IMR-90 (cell line): ENCODE measurements at regions not wholly inside any gene's neighbourhood (a gene's known extent, or its start where the extent isn't known, plus 50 kb on each side); places are given as distances from the start of the nearest gene placed in this dataset.

ENCODE experiments used
- ATAC-seq: fragments of 200-7000 bp; cut with Tn5 transposase; 2 replicates; pipeline ENCODE4 v1.9.1; 2020; ENCODE audit warnings: low read depth, mild to moderate bottlenecking, moderate library complexity
- BruUV-seq: library from RNA; stranded (reverse); fragments of 400-500 nt; replicated peaks from 2 replicates; lab custom pipeline; 2021; lab: Mats Ljungman, UMichigan
- CTCF ChIA-PET: fragments of 300-600 bp; formaldehyde crosslinking; extraction: SDS; loops from one replicate; lab custom pipeline; 2021; ENCODE audit warnings: antibody characterized with exemption; lab: Yijun Ruan, JAX
- POLR2A ChIA-PET: fragments of 300-600 bp; sonication (Branson Sonifier 250); formaldehyde crosslinking; loops from one replicate; lab custom pipeline; 2022; ENCODE audit warnings: antibody characterized with exemption; ENCODE audit not compliant: unreplicated experiment; lab: Charles Lee
- DNase-seq: peaks from one replicate; pipeline ENCODE4 v3.0.0; 2013
- H2AFZ ChIP-seq: replicated peaks from 2 replicates; pipeline ENCODE3; 2013; ENCODE audit warnings: low read length, mild to moderate bottlenecking; ENCODE audit not compliant: poor library complexity
- H2AK5ac ChIP-seq: 2 replicates; pipeline ENCODE4 v1.6.1; 2013; ENCODE audit warnings: low read depth, low read length, inconsistent platforms
- H2AK9ac ChIP-seq: replicated peaks from 2 replicates; pipeline ENCODE3; 2013; ENCODE audit warnings: mild to moderate bottlenecking, low read depth, low read length, moderate library complexity; ENCODE audit not compliant: poor library complexity
- H2BK120ac ChIP-seq: 2 replicates; pipeline ENCODE4 v1.6.1; 2013; ENCODE audit warnings: low read depth, low read length, inconsistent platforms
- H2BK15ac ChIP-seq: 3 replicates; pipeline ENCODE4 v1.6.1; 2013; ENCODE audit warnings: low read depth, low read length, inconsistent platforms
- H2BK20ac ChIP-seq: 2 replicates; pipeline ENCODE4 v1.6.1; 2013; ENCODE audit warnings: low read depth, mild to moderate bottlenecking, inconsistent platforms, low read length, moderate library complexity
- H2BK5ac ChIP-seq: 2 replicates; pipeline ENCODE4 v1.6.1; 2013; ENCODE audit warnings: mild to moderate bottlenecking, low read depth, low read length, inconsistent platforms; ENCODE audit not compliant: poor library complexity, severe bottlenecking
- H3K14ac ChIP-seq: replicated peaks from 2 replicates; pipeline ENCODE4 v1.6.1; 2013; ENCODE audit warnings: low read depth, low read length, inconsistent platforms
- H3K18ac ChIP-seq: 2 replicates; pipeline ENCODE4 v1.6.1; 2013; ENCODE audit warnings: low read depth, low read length, control low read depth
- H3K23ac ChIP-seq: 2 replicates; pipeline ENCODE4 v1.6.1; 2013; ENCODE audit warnings: low read depth, low read length, inconsistent platforms
- H3K27ac ChIP-seq: 2 replicates; pipeline ENCODE4 v1.5.1; 2013; ENCODE audit warnings: mild to moderate bottlenecking, control low read depth, low read length; ENCODE audit not compliant: insufficient read depth
- H3K27me3 ChIP-seq: 2 replicates; pipeline ENCODE4 v1.6.1; 2013; ENCODE audit warnings: low read length; ENCODE audit not compliant: control insufficient read depth, insufficient read depth
- H3K36me3 ChIP-seq: 2 replicates; pipeline ENCODE4 v1.6.1; 2013; ENCODE audit warnings: low read length, mixed read lengths; ENCODE audit not compliant: control insufficient read depth, insufficient read depth
- H3K4ac ChIP-seq: 2 replicates; pipeline ENCODE4 v1.6.1; 2013; ENCODE audit warnings: low read depth, low read length, inconsistent platforms
- H3K4me1 ChIP-seq: 2 replicates; pipeline ENCODE4 v1.6.1; 2013; ENCODE audit warnings: low read length, mixed read lengths; ENCODE audit not compliant: control insufficient read depth, insufficient read depth
- H3K4me2 ChIP-seq: 2 replicates; pipeline ENCODE4 v1.6.1; 2013; ENCODE audit warnings: low read depth, mild to moderate bottlenecking, control low read depth, low read length, moderate library complexity
- H3K4me3 ChIP-seq: 2 replicates; pipeline ENCODE4 v1.5.1; 2013; ENCODE audit warnings: low read depth, mild to moderate bottlenecking, control low read depth, low read length, moderate library complexity; ENCODE audit not compliant: insufficient read depth
- H3K56ac ChIP-seq: 2 replicates; pipeline ENCODE4 v1.6.1; 2013; ENCODE audit warnings: low read length, inconsistent platforms; ENCODE audit not compliant: insufficient read depth; ENCODE audit errors: extremely low read depth
- H3K79me1 ChIP-seq, 2 experiments: 2 replicates each; pipeline ENCODE4 v1.6.1; 2013; ENCODE audit warnings: low read length in 2 of 2, inconsistent platforms in 1 of 2, low read depth in 1 of 2
- H3K9ac ChIP-seq: 2 replicates; pipeline ENCODE4 v1.6.1; 2013; ENCODE audit warnings: low read depth, low read length, control low read depth
- H3K9me1 ChIP-seq: 2 replicates; pipeline ENCODE4 v1.6.1; 2013; ENCODE audit warnings: low read length, inconsistent platforms; ENCODE audit not compliant: insufficient read depth
- H3K9me3 ChIP-seq: 2 replicates; pipeline ENCODE4 v1.6.1; 2013; ENCODE audit warnings: low read length; ENCODE audit not compliant: control insufficient read depth, insufficient read depth
- H4K20me1 ChIP-seq: 2 replicates; pipeline ENCODE4 v1.6.1; 2013; ENCODE audit warnings: low read length, inconsistent platforms; ENCODE audit not compliant: insufficient read depth
- H4K5ac ChIP-seq: 2 replicates; pipeline ENCODE4 v1.6.1; 2013; ENCODE audit warnings: mild to moderate bottlenecking, low read depth, low read length, control low read depth
- H4K8ac ChIP-seq, 2 experiments: 2 replicates each; pipeline ENCODE4 v1.6.1; 2013; ENCODE audit warnings: low read depth in 2 of 2, low read length in 2 of 2, control low read depth in 1 of 2, inconsistent platforms in 1 of 2
- H4K91ac ChIP-seq: 2 replicates; pipeline ENCODE4 v1.6.1; 2013; ENCODE audit warnings: low read depth, low read length, inconsistent platforms; ENCODE audit not compliant: insufficient read depth
- BHLHE40 ChIP-seq: fragments of 150-350 bp; IDR thresholded peaks from 2 replicates; pipeline ENCODE4 v1.6.1; 2016; ENCODE audit warnings: mild to moderate bottlenecking, low read depth, low read length
- CHD1 ChIP-seq: IDR thresholded peaks from 2 replicates; pipeline ENCODE4 v1.6.1; 2012; ENCODE audit warnings: low read depth, low read length, improper control_type of control experiment
- CTCF ChIP-seq: conservative IDR thresholded peaks from 2 replicates; pipeline ENCODE4 v1.5.1; 2012; ENCODE audit warnings: mild to moderate bottlenecking, low read depth, low read length, improper control_type of control experiment
- ELK1 ChIP-seq: fragments of 150-350 bp; IDR thresholded peaks from 2 replicates; pipeline ENCODE4 v1.6.1; 2016; ENCODE audit warnings: low read depth, mild to moderate bottlenecking, low read length, moderate library complexity, borderline replicate concordance
- FOS ChIP-seq: fragments of 150-350 bp; IDR thresholded peaks from 2 replicates; pipeline ENCODE4 v1.6.1; 2016; ENCODE audit warnings: low read depth, low read length
- MAFK ChIP-seq: IDR thresholded peaks from 2 replicates; pipeline ENCODE4 v1.6.1; 2012; ENCODE audit warnings: low read depth, low read length, improper control_type of control experiment
- MAZ ChIP-seq: IDR thresholded peaks from 2 replicates; pipeline ENCODE4 v1.6.1; 2012; ENCODE audit warnings: low read depth, mild to moderate bottlenecking, low read length, improper control_type of control experiment, moderate library complexity, borderline replicate concordance
- MXI1 ChIP-seq: IDR thresholded peaks from 2 replicates; pipeline ENCODE4 v1.6.1; 2012; ENCODE audit warnings: low read depth, mild to moderate bottlenecking, low read length, moderate library complexity, borderline replicate concordance
- POLR2A ChIP-seq: IDR thresholded peaks from 2 replicates; pipeline ENCODE4 v1.6.1; 2012; ENCODE audit warnings: mild to moderate bottlenecking, low read depth, low read length
- RAD21 ChIP-seq: IDR thresholded peaks from 2 replicates; pipeline ENCODE4 v1.6.1; 2012; ENCODE audit warnings: low read length, improper control_type of control experiment
- RFX5 ChIP-seq: IDR thresholded peaks from 2 replicates; pipeline ENCODE4 v1.8.0; 2012; ENCODE audit warnings: low read depth, mild to moderate bottlenecking, low read length, moderate library complexity
- SMC3 ChIP-seq: fragments of 150-350 bp; IDR thresholded peaks from 2 replicates; pipeline ENCODE4 v1.6.1; 2016; ENCODE audit warnings: low read depth, mild to moderate bottlenecking, antibody characterized with exemption, low read length, moderate library complexity
- WGBS, 2 experiments: methylation state at CpG; one replicate each; pipeline versions ENCODE4 v1.1.5 to v1.1.7; 2013; ENCODE audit warnings: missing lambda C conversion rate in 2 of 2; ENCODE audit not compliant: insufficient read length in 1 of 2; ENCODE audit errors: extremely low coverage in 2 of 2; 5-methylcytosine and 5-hydroxymethylcytosine counted together
- dilution Hi-C: fragments of 300-500 bp; cut with HindIII; formaldehyde crosslinking; loops from one replicate; pipeline ENCODE4 v1.14.3; 2018; ENCODE audit warnings: low sequenced_read_pairs; ENCODE audit not compliant: unreplicated experiment
- in situ Hi-C: fragments of 300-500 bp; cut with MboI; formaldehyde crosslinking; loops from 3 replicates; pipeline ENCODE4 v1.14.3; 2019; ENCODE audit warnings: low sequenced_read_pairs, inconsistent platforms, mixed read lengths
- intact Hi-C: fragments of 100-400 bp; cut with micrococcal nuclease; formaldehyde crosslinking; loops from 2 replicates; pipeline ENCODE4 v1.10.0; 2022

DNA sequence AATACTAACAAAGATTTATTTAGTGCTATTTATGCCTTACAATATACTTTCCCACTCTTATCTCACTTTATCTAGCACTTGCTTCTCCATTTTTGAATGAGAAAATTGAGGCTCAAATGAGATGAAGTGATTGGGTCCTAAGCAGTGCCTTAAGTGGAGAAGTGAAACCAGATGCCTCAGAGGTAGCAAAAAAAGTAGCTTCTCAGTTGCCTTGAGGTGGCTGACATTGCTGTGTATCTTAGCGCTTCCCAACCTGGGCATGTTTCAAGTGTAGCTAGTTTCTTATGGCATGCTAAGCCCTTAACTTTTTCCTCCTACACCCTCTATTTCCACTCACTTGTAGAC, 390.4 kb downstream of the OMA1 start:
- Histone ChIP-seq H4K20me1 (no peaks in the 10 kb centered on the region), H3K9ac (no peak overlapping the region), H2BK15ac (no peak overlapping the region), H3K9me1 (no peaks in the 10 kb centered on the region), H2AFZ (no peak overlapping the region), H4K91ac (no peak overlapping the region), H3K79me1 (no peaks in the 10 kb centered on the region), H3K27ac (no peak overlapping the region), H3K4me1 (no peaks in the 10 kb centered on the region), H3K27me3 (no peaks in the 10 kb centered on the region), H2BK5ac (no peak overlapping the region), H3K4ac (no peak overlapping the region), H3K14ac (no peak overlapping the region), H3K4me2 (no peak overlapping the region), H3K56ac (no peak overlapping the region), H4K8ac (no peak overlapping the region), H3K18ac (no peak overlapping the region), H3K23ac (no peak overlapping the region), H3K9me3 (no peaks in the 10 kb centered on the region), H4K5ac (no peak overlapping the region), H3K36me3 (no peaks in the 10 kb centered on the region), H2AK5ac (no peak overlapping the region), H2BK20ac (no peak overlapping the region), H2BK120ac (no peak overlapping the region), H2AK9ac (no peak overlapping the region), H3K4me3 (no peak overlapping the region)
- TF ChIP-seq MAZ, result no peak
- TF ChIP-seq BHLHE40, result no peak
- TF ChIP-seq SMC3, result no peak
- no peak for TF ChIP-seq RFX5
- no peak for TF ChIP-seq CTCF
- TF ChIP-seq RAD21, result no peak
- TF ChIP-seq FOS, result no peak
- no peak for TF ChIP-seq ELK1
- TF ChIP-seq POLR2A, result no peak
- TF ChIP-seq CHD1, result no peak
- no peak for TF ChIP-seq MAFK
- TF ChIP-seq MXI1, result no peak
- no TSS peak for BruUV-seq
- no peak for ATAC-seq
- in situ Hi-C loops, result no loop called here
- POLR2A ChIA-PET, result no interaction called here
- dilution Hi-C loops, result no loop called here
- CTCF ChIA-PET, result no interaction called here
- no CpG with 5 or more reads among the region's 1 CpG for WGBS, 2 experiments
- intact Hi-C loops, result no loop called here
- no peak for DNase-seq
